IMR-90 (cell line): ENCODE measurements at regions not wholly inside any gene's neighbourhood (a gene's known extent, or its start where the extent isn't known, plus 50 kb on each side); places are given as distances from the start of the nearest gene placed in this dataset.

ENCODE experiments used
- CEBPB ChIP-seq: IDR thresholded peaks from 2 replicates; pipeline ENCODE4 v1.6.1; 2012; ENCODE audit warnings: low read depth, low read length, improper control_type of control experiment
- CTCF ChIP-seq: conservative IDR thresholded peaks from 2 replicates; pipeline ENCODE4 v1.5.1; 2012; ENCODE audit warnings: mild to moderate bottlenecking, low read depth, low read length, improper control_type of control experiment
- FOS ChIP-seq: fragments of 150-350 bp; IDR thresholded peaks from 2 replicates; pipeline ENCODE4 v1.6.1; 2016; ENCODE audit warnings: low read depth, low read length
- MAFK ChIP-seq: IDR thresholded peaks from 2 replicates; pipeline ENCODE4 v1.6.1; 2012; ENCODE audit warnings: low read depth, low read length, improper control_type of control experiment
- MXI1 ChIP-seq: IDR thresholded peaks from 2 replicates; pipeline ENCODE4 v1.6.1; 2012; ENCODE audit warnings: low read depth, mild to moderate bottlenecking, low read length, moderate library complexity, borderline replicate concordance
- NFE2L2 ChIP-seq: fragments of 150-350 bp; IDR thresholded peaks from 2 replicates; pipeline ENCODE4 v1.6.1; 2016; ENCODE audit warnings: low read depth, mild to moderate bottlenecking, low read length
- POLR2A ChIP-seq: IDR thresholded peaks from 2 replicates; pipeline ENCODE4 v1.6.1; 2012; ENCODE audit warnings: mild to moderate bottlenecking, low read depth, low read length
- RAD21 ChIP-seq: IDR thresholded peaks from 2 replicates; pipeline ENCODE4 v1.6.1; 2012; ENCODE audit warnings: low read length, improper control_type of control experiment
- RCOR1 ChIP-seq: IDR thresholded peaks from 2 replicates; pipeline ENCODE4 v1.6.1; 2012; ENCODE audit warnings: mild to moderate bottlenecking, low read length, improper control_type of control experiment; ENCODE audit not compliant: insufficient replicate concordance
- RFX5 ChIP-seq: IDR thresholded peaks from 2 replicates; pipeline ENCODE4 v1.8.0; 2012; ENCODE audit warnings: low read depth, mild to moderate bottlenecking, low read length, moderate library complexity
- SMC3 ChIP-seq: fragments of 150-350 bp; IDR thresholded peaks from 2 replicates; pipeline ENCODE4 v1.6.1; 2016; ENCODE audit warnings: low read depth, mild to moderate bottlenecking, antibody characterized with exemption, low read length, moderate library complexity
- USF2 ChIP-seq: fragments of 150-350 bp; IDR thresholded peaks from 2 replicates; pipeline ENCODE4 v1.6.1; 2017; ENCODE audit warnings: mild to moderate bottlenecking, antibody characterized with exemption, low read length, low read depth

GRCh38 chr2:132272713-132273112 lies 111.0 kb upstream of the ANKRD30BL start:
- TF ChIP-seq CTCF (no peak), POLR2A (no peak), USF2 (no peak), RFX5 (no peak), RCOR1 (no peak), SMC3 (no peak), NFE2L2 (no peak), RAD21 (no peak), MXI1 (no peak), MAFK (no peak), FOS (no peak), CEBPB (no peak)
